NT2/D1 (cell line): ENCODE measurements at regions not wholly inside any gene's neighbourhood (a gene's known extent, or its start where the extent isn't known, plus 50 kb on each side); places are given as distances from the start of the nearest gene placed in this dataset.

ENCODE experiments used
- SUZ12 ChIP-seq: IDR thresholded peaks from 2 replicates; pipeline ENCODE4 v1.6.1; 2011; ENCODE audit not compliant: insufficient read length, insufficient read depth; ENCODE audit errors: extremely low read depth
- YY1 ChIP-seq: IDR thresholded peaks from 2 replicates; pipeline ENCODE4 v1.6.1; 2011; ENCODE audit not compliant: insufficient read length, insufficient read depth
- ZNF274 ChIP-seq: IDR thresholded peaks from 2 replicates; pipeline ENCODE4 v1.6.1; 2011; ENCODE audit warnings: mild to moderate bottlenecking, low read depth, low read length

DNA sequence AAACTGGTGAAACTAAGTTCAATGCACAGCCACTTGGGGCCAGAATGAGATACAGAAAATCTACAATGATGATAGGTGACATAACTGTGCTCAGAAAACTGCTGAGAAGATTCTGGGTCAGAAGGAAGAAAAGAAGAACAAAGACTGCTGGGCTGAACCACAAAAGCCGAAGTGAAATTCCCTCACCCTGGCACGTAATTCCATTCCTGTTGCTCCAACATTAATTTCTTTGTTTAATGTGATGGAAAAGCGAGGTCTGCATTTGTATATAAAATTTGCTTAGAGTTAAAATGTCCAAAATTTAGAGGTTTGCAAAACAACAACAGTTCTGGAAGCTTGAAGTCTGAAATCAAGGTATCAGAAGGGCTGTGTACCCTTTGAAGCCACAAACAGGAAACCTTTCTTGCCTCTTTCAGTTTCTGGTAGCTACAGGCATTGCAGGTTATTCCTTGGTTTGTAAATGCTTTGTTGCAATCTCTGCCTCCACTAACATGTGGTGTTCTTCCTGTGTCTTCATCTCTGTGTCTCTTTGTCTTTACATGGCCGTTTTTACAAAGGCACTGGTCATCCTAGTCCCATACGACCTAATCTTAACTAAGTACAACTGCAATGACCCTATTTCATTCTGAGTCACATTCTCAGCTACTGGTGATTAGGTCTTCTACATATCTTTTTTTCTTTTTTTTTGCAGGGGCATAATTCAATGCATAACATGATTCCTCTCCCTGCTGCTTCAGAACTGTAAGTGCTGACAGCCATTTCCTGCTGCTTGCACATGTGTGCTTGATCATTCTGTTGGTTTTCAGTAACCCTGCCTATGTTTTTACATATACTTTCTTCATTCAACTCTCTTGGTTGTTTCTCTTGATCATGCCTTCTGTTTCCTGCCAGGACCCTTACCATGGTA is 603.0 kb upstream of the CDH8 start:
- TF ChIP-seq SUZ12 (no peak), ZNF274 (no peak), YY1 (no peak)
